IPS DF 4.7 (cell line): ENCODE measurements at regions not wholly inside any gene's neighbourhood (a gene's known extent, or its start where the extent isn't known, plus 50 kb on each side); places are given as distances from the start of the nearest gene placed in this dataset.

Source experiments
- DNase-seq: peaks from one replicate; pipeline ENCODE4 v3.0.0-alpha.2; 2013; ENCODE audit warnings: low spot score; ENCODE audit errors: extremely low read depth

- DNase-seq, result no peak
These were observed 183.5 kb upstream of the AFDN start for GRCh38 chr6:167643223-167643622.

GRCh38 chr6:167643716-167644115 is 183.0 kb upstream of the AFDN start:
- DNase-seq, result no peak

GRCh38 chr6:167644412-167645132 is 182.1 kb upstream of the AFDN start:
- DNase-seq, result no peak

GRCh38 chr6:167645368-167645767 is 181.3 kb upstream of the AFDN start:
- no peak for DNase-seq

GRCh38 chr6:167647306-167647705 is 179.4 kb upstream of the AFDN start:
- DNase-seq, result no peak

GRCh38 chr6:167647737-167648470 is 178.8 kb upstream of the AFDN start:
- no peak for DNase-seq

- no peak for DNase-seq
These were observed 178.0 kb upstream of the AFDN start for GRCh38 chr6:167648501-167649278.

GRCh38 chr6:167649476-167649875 is 177.2 kb upstream of the AFDN start:
- DNase-seq, result no peak

GRCh38 chr6:167650730-167651317 is 175.9 kb upstream of the AFDN start:
- no peak for DNase-seq

GRCh38 chr6:167651318-167652041 is 175.2 kb upstream of the AFDN start:
- no peak for DNase-seq

GRCh38 chr6:167652042-167652700 is 174.5 kb upstream of the AFDN start:
- no peak for DNase-seq

GRCh38 chr6:167652701-167653095 is 174.0 kb upstream of the AFDN start:
- DNase-seq, result no peak

GRCh38 chr6:167653561-167653960 is 173.2 kb upstream of the AFDN start:
- no peak for DNase-seq

GRCh38 chr6:167654389-167654788 is 172.3 kb upstream of the AFDN start:
- no peak for DNase-seq

GRCh38 chr6:167655174-167655821 is 171.4 kb upstream of the AFDN start:
- DNase-seq, result no peak

- DNase-seq, result no peak
These were observed 168.6 kb upstream of the AFDN start for GRCh38 chr6:167658106-167658505.

GRCh38 chr6:167659046-167659445 is 167.7 kb upstream of the AFDN start:
- DNase-seq, result no peak

- no peak for DNase-seq
These were observed 166.3 kb upstream of the AFDN start for GRCh38 chr6:167660424-167660823.

GRCh38 chr6:167660944-167661551 is 165.7 kb upstream of the AFDN start:
- DNase-seq, result no peak
